B cell (primary cell): ENCODE measurements at regions not wholly inside any gene's neighbourhood (a gene's known extent, or its start where the extent isn't known, plus 50 kb on each side); places are given as distances from the start of the nearest gene placed in this dataset.

Source experiments
- ATAC-seq: fragments of 200-7000 bp; cut with Tn5 transposase; one replicate; pipeline ENCODE4 v1.10.0; 2021; ENCODE audit warnings: low read depth, mild to moderate bottlenecking, moderate number of reproducible peaks, moderate library complexity
- CTCF ChIA-PET: fragments of 350-600 bp; sonication (Branson Sonifier 250); formaldehyde crosslinking; loops from one replicate; lab custom pipeline; 2021; ENCODE audit warnings: antibody characterized with exemption, inconsistent platforms; lab: Charles Lee
- POLR2A ChIA-PET: fragments of 350-600 bp; sonication (Branson Sonifier 250); formaldehyde crosslinking; loops from one replicate; lab custom pipeline; 2021; ENCODE audit warnings: antibody characterized with exemption; lab: Charles Lee
- DNase-seq: peaks from one replicate; pipeline ENCODE4 v3.0.0; 2013
- H2AFZ ChIP-seq: 2 replicates; pipeline ENCODE4 v1.6.1; 2012; ENCODE audit warnings: mild to moderate bottlenecking, low read depth, low read length; ENCODE audit not compliant: insufficient read depth, poor library complexity, severe bottlenecking
- H3K27ac ChIP-seq, 2 donors: 1 replicate in 1 of 2; 2 replicates in 1 of 2; pipeline ENCODE4 v1.5.1; 2012 to 2013; ENCODE audit warnings: low read length in 2 of 2, mild to moderate bottlenecking in 2 of 2, moderate library complexity in 1 of 2
- H3K27me3 ChIP-seq, 4 experiments: fragments of 200-600 bp in 1 of 4; sonication (generic) in 1 of 4; replicated peaks in 1 of 4; 1 replicate in 2 of 4; 2 replicates in 2 of 4; pipeline versions ENCODE4 v1.6.1 to v1.7.0; 2013 to 2016; ENCODE audit warnings: low read length in 3 of 4, mild to moderate bottlenecking in 2 of 4, mixed read lengths in 1 of 4, moderate library complexity in 1 of 4; ENCODE audit not compliant: insufficient read depth in 4 of 4, control insufficient read depth in 3 of 4; ENCODE audit errors: control extremely low read depth in 1 of 4
- H3K36me3 ChIP-seq, 2 experiments: replicated peaks in 1 of 2; 1 replicate in 1 of 2; 2 replicates in 1 of 2; pipeline versions ENCODE4 v1.6.1 to v1.7.1; 2013; ENCODE audit warnings: low read length in 1 of 2; ENCODE audit not compliant: insufficient read depth in 2 of 2, control insufficient read depth in 1 of 2; ENCODE audit errors: control extremely low read depth in 1 of 2, extremely low read depth in 1 of 2
- H3K4me1 ChIP-seq, 2 donors: fragments of 200-600 bp in 1 of 2; sonication (generic) in 1 of 2; 1 replicate in 1 of 2; 2 replicates in 1 of 2; pipeline versions ENCODE4 v1.5.1 to v1.6.1; 2013 to 2017; ENCODE audit warnings: low read length in 2 of 2; ENCODE audit not compliant: control insufficient read depth in 2 of 2, insufficient read depth in 2 of 2
- H3K4me2 ChIP-seq: replicated peaks from 2 replicates; pipeline ENCODE3; 2012; ENCODE audit warnings: mild to moderate bottlenecking, low read depth, low read length; ENCODE audit not compliant: poor library complexity, severe bottlenecking
- H3K4me3 ChIP-seq, 5 experiments: fragments of 200-600 bp in 1 of 5; sonication (generic) in 1 of 5; 1 replicate in 3 of 5; 2 replicates in 2 of 5; pipeline versions ENCODE4 v1.5.1 to v1.7.0; 2011 to 2016; ENCODE audit warnings: low read length in 4 of 5, mild to moderate bottlenecking in 4 of 5, low read depth in 2 of 5, control low read depth in 1 of 5, moderate library complexity in 1 of 5; ENCODE audit not compliant: insufficient read depth in 1 of 5; ENCODE audit errors: control extremely low read depth in 1 of 5, extremely low read depth in 1 of 5
- H3K79me2 ChIP-seq: fragments of 200-600 bp; sonication (generic); one replicate; pipeline ENCODE4 v1.6.0; 2016; ENCODE audit warnings: low read length; ENCODE audit not compliant: control insufficient read depth, insufficient read depth
- H3K9ac ChIP-seq: fragments of 200-600 bp; sonication (generic); 2 replicates; pipeline ENCODE4 v1.6.1; 2017; ENCODE audit warnings: mild to moderate bottlenecking, low read length, moderate library complexity
- H3K9me3 ChIP-seq, 3 donors: one replicate each; pipeline versions ENCODE4 v1.6.1 to v1.7.1; 2013; ENCODE audit warnings: low read length in 2 of 3; ENCODE audit not compliant: control insufficient read depth in 2 of 3, insufficient read depth in 1 of 3; ENCODE audit errors: control extremely low read depth in 1 of 3
- H4K20me1 ChIP-seq: 2 replicates; pipeline ENCODE4 v1.6.0; 2012; ENCODE audit warnings: mild to moderate bottlenecking, low read length; ENCODE audit not compliant: insufficient read depth, control insufficient read depth, poor library complexity, severe bottlenecking
- H3K27ac Mint-ChIP-seq: one replicate; pipeline ENCODE4 v1.8.0; 2021; ENCODE audit warnings: mixed read lengths
- H3K27me3 Mint-ChIP-seq: one replicate; pipeline ENCODE4 v1.8.0; 2021; ENCODE audit warnings: mixed read lengths
- H3K4me1 Mint-ChIP-seq: one replicate; pipeline ENCODE4 v1.8.0; 2021; ENCODE audit warnings: mixed read lengths
- H3K4me3 Mint-ChIP-seq: one replicate; pipeline ENCODE4 v1.8.0; 2021; ENCODE audit warnings: mixed read lengths
- H3K9me3 Mint-ChIP-seq: one replicate; pipeline ENCODE4 v1.8.0; 2022; ENCODE audit warnings: mixed read lengths; ENCODE audit not compliant: insufficient read depth
- CTCF ChIP-seq: fragments of 200-600 bp; IDR thresholded peaks from one replicate; pipeline ENCODE4 v1.8.0; 2022; ENCODE audit warnings: antibody characterized with exemption, mild to moderate bottlenecking
- EZH2 ChIP-seq: IDR thresholded peaks from 2 replicates; pipeline ENCODE4 v1.6.1; 2012; ENCODE audit warnings: borderline replicate concordance, low read depth, mild to moderate bottlenecking, moderate library complexity, low read length; ENCODE audit not compliant: insufficient read depth, poor library complexity, severe bottlenecking
- WGBS: methylation state at CpG from one replicate; pipeline ENCODE4 v1.1.5; 2013; ENCODE audit warnings: missing lambda C conversion rate; ENCODE audit not compliant: insufficient coverage; 5-methylcytosine and 5-hydroxymethylcytosine counted together
- intact Hi-C: fragments of 100-400 bp; cut with micrococcal nuclease; formaldehyde crosslinking; loops from one replicate; pipeline ENCODE4 v1.10.0; 2022

GRCh38 chr6:1068905-1069304, 243.0 kb upstream of the FOXQ1 start:
- CTCF ChIA-PET, result no interaction called here
- no peak overlapping the region for H3K4me3 ChIP-seq
- Mint-ChIP-seq H3K4me1 (no peaks in the 10 kb centered on the region), H3K9me3 (no peaks in the 10 kb centered on the region), H3K4me3 (no peak overlapping the region), H3K27ac (no peak overlapping the region), H3K27me3 (peaks cover 16% of the 10 kb centered on the region)
- no peaks in the 10 kb centered on the region for H3K4me1 ChIP-seq
- DNase-seq (no peak), ATAC-seq (no peak)
- H3K27me3 ChIP-seq, result peaks cover 0 to 7% (median 0%) of the 10 kb centered on the region in 4 experiments
- H3K4me2 ChIP-seq, result no peak overlapping the region
- POLR2A ChIA-PET, result no interaction called here
- no peaks in the 10 kb centered on the region for H3K9me3 ChIP-seq
- no peak overlapping the region for H3K9ac ChIP-seq
- no peaks in the 10 kb centered on the region for H3K36me3 ChIP-seq
- H3K79me2 ChIP-seq, result no peaks in the 10 kb centered on the region
- no peak overlapping the region for H2AFZ ChIP-seq
- WGBS, result 94% methylated on average over 2 of the region's 7 CpGs
- H3K27ac ChIP-seq, result no peak overlapping the region
- intact Hi-C loops, result no loop called here
- TF ChIP-seq CTCF, result no peak
- TF ChIP-seq EZH2, result no peak
- H4K20me1 ChIP-seq, result no peaks in the 10 kb centered on the region

- H4K20me1 ChIP-seq, result no peaks in the 10 kb centered on the region
- H3K4me2 ChIP-seq, result no peak overlapping the region
- no peak overlapping the region for H2AFZ ChIP-seq
- POLR2A ChIA-PET, result no interaction called here
- H3K36me3 ChIP-seq, result no peaks in the 10 kb centered on the region
- H3K27ac ChIP-seq, result no peak overlapping the region
- no peak overlapping the region for H3K4me3 ChIP-seq
- peaks cover 0 to 7% (median 0%) of the 10 kb centered on the region in 4 experiments for H3K27me3 ChIP-seq
- H3K4me1 ChIP-seq, result no peaks in the 10 kb centered on the region
- Mint-ChIP-seq H3K27ac (no peak overlapping the region), H3K4me3 (no peak overlapping the region), H3K9me3 (no peaks in the 10 kb centered on the region), H3K27me3 (peaks cover 13% of the 10 kb centered on the region), H3K4me1 (no peaks in the 10 kb centered on the region)
- intact Hi-C loops, result no loop called here
- H3K9ac ChIP-seq, result no peak overlapping the region
- TF ChIP-seq EZH2 (no peak), CTCF (no peak)
- ATAC-seq (no peak), DNase-seq (no peak)
- WGBS, result 95% methylated on average over 6 of the region's 7 CpGs
- CTCF ChIA-PET, result no interaction called here
- H3K79me2 ChIP-seq, result no peaks in the 10 kb centered on the region
- no peaks in the 10 kb centered on the region for H3K9me3 ChIP-seq
These were observed 243.8 kb upstream of the FOXQ1 start for GRCh38 chr6:1068068-1068467.
